Stimulated activated effector memory CD8-positive, alpha-beta T cell treated with anti-CD3 and anti-CD28 coated beads, Interleukin-12 subunit alpha, Interleukin-12 subunit beta, amount 100 ng/mL, for 72 hours (primary cell): ENCODE measurements at regions not wholly inside any gene's neighbourhood (a gene's known extent, or its start where the extent isn't known, plus 50 kb on each side); places are given as distances from the start of the nearest gene placed in this dataset.
"Not testable (repeated sequence)": the region's sequence is repeated elsewhere in the genome, so short reads cannot be mapped to it uniquely, and the experiment has no call there.

Experiments used
- ATAC-seq: fragments of 150-1000 bp; cut with Tn5 transposase; 2 replicates; pipeline ENCODE4 v1.10.0; 2021
- DNase-seq, 2 donors: peaks; one replicate each; pipeline ENCODE4 v3.0.0; 2021 to 2022; ENCODE audit warnings: low spot score in 2 of 2
- H3K27ac Mint-ChIP-seq: one replicate; pipeline ENCODE4 v1.8.0; 2022; ENCODE audit warnings: mild to moderate bottlenecking, mixed read lengths
- H3K36me3 Mint-ChIP-seq: one replicate; pipeline ENCODE4 v1.8.0; 2022; ENCODE audit warnings: mild to moderate bottlenecking, mixed read lengths
- H3K4me1 Mint-ChIP-seq: one replicate; pipeline ENCODE4 v1.8.0; 2022; ENCODE audit warnings: mixed read lengths
- H3K4me3 Mint-ChIP-seq: one replicate; pipeline ENCODE4 v1.8.0; 2022; ENCODE audit warnings: mild to moderate bottlenecking, mixed read lengths
- H3K9me3 Mint-ChIP-seq: one replicate; pipeline ENCODE4 v1.8.0; 2022; ENCODE audit warnings: mixed read lengths

DNA sequence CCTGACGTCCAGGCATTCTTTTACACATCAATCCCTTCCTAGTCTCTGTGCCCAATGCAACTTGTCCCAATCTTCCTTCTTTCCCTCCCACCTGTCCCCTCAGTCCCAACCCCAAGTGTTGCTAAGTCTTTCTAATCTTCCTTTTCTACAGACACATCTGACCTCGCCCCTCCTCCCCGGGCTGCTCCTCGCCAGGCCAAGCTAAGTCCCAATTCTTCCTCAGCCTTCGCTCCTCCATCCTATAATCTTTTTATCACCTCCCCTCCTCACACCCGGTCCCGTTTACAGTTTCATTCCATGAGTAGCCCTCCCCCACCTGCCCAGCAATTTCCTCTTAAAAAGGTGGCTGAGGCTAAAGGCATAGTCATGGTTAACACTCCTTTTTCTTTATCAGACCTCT, 413.3 kb upstream of the ST8SIA4 start:
- H3K4me1 Mint-ChIP-seq, H3K27ac Mint-ChIP-seq, H3K4me3 Mint-ChIP-seq, DNase-seq, H3K36me3 Mint-ChIP-seq, ATAC-seq, H3K9me3 Mint-ChIP-seq: not testable (repeated sequence)

DNA sequence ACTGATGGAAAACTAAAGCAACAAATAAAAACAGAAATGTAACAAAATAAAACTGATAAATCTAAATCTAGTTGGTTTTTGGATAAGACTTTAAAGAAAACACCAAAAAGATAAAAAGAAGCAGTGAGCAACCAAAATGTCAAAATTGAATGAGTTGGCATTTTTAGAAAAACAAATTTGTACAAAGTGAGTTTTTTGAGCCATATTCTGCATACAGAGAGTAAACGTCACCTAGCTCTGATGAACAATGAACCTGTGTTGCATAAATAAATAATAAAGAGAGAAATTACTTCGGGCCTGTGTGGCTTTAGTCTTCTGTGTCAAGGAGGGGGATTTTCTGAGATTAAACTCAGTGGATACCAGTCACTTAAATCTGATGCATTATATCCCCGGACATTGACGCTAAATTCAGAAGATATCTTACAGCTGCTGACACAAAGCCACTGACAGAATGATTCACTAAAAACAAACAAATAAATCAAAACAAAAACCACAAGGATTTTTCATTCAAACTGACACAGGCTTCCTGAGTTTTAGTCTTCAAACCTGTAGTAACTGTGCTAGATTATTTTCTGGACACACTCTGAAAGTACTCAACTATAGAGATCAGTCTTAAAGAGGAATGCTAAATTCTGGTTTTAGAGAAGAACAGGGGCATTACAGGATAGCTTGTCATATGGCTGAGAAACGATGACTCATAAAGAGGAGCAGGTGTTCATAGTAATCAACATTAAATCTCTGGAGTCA, 403.5 kb upstream of the ST8SIA4 start:
- Mint-ChIP-seq H3K27ac (no peak overlapping the region), H3K4me1 (no peaks in the 10 kb centered on the region), H3K36me3 (no peaks in the 10 kb centered on the region), H3K9me3 (peaks cover 2% of the 10 kb centered on the region), H3K4me3 (no peak overlapping the region)
- no peak for ATAC-seq
- DNase-seq: no peak

DNA sequence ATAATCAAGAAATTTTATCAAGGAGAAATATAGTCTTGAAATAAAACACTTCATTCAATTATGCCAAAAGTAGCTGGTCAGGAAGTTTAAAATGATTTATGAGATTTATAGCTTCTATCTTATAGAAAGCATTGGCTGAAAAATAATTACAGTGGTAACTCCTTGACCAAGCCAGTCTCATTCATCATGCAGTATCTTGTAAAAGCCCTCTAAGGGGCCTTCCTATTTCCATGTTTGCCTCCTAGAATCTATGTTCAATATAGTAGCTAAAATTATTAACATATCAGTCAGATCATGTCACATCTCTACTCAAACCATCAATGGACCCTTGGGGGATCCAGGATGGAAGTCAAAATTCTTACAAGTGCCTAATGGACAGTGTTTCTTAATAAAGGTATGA, 393.4 kb upstream of the ST8SIA4 start:
- H3K4me3 Mint-ChIP-seq: no peak overlapping the region
- no peaks in the 10 kb centered on the region for H3K4me1 Mint-ChIP-seq
- ATAC-seq: no peak
- DNase-seq: no peak
- no peaks in the 10 kb centered on the region for H3K9me3 Mint-ChIP-seq
- no peaks in the 10 kb centered on the region for H3K36me3 Mint-ChIP-seq
- H3K27ac Mint-ChIP-seq: no peak overlapping the region

DNA sequence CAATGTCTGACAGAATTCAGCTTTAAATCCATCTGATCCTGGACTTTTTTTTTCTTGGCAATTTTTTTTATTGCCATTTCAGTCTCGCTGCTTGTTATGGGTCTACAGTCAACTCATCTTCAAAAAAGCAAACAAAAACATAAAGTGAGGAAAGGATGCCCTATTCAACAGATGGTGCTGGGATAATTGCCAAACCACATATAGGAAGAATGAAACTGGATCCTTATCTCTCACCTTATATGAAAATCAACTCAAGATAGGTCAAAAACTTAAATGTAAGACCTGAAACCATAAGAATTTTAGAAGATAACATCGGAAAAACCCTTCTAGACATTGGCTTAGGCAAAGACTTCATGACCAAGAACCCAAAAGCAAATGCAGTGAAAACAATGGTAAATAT, 389.1 kb upstream of the ST8SIA4 start:
- no peak for ATAC-seq
- no peak for DNase-seq
- H3K27ac Mint-ChIP-seq: no peak overlapping the region
- no peaks in the 10 kb centered on the region for H3K4me1 Mint-ChIP-seq
- H3K36me3 Mint-ChIP-seq: no peaks in the 10 kb centered on the region
- no peak overlapping the region for H3K4me3 Mint-ChIP-seq
- no peaks in the 10 kb centered on the region for H3K9me3 Mint-ChIP-seq

DNA sequence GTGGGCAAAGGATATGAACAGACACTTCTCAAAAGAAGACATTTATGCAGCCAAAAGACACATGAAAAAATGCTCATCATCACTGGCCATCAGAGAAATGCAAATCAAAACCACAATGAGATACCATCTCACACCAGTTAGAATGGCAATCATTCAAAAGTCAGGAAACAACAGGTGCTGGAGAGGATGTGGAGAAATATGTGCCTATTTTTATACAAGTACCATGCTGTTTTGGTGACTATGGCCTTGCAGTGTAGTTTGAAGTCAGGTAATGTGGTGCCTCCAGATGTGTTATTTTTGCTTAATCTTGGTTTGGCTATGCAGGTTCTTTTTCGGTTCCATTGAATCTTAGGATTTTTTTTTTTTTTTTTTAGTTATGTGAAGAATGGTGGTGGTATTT, 387.7 kb upstream of the ST8SIA4 start:
- H3K36me3 Mint-ChIP-seq, ATAC-seq, H3K4me3 Mint-ChIP-seq, H3K27ac Mint-ChIP-seq, H3K9me3 Mint-ChIP-seq, DNase-seq, H3K4me1 Mint-ChIP-seq: not testable (repeated sequence)

DNA sequence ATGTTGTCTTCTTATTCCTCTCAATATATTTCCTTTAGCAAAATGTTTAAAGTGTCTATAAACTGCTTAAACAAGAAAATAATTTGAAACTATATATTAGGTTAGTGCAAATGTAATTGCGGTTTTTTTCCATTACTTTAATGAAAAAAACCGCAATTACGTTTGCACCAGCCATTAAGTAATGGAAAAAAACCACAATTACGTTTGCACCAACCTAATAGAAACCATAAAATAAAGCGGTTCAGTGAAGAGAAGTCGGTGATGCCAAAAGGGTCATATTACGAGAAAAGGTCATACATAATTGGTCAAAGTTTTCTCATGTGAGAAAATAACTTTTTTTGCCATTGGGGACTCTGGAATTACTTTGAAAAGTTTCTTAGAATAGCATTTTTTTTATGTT, 385.6 kb upstream of the ST8SIA4 start:
- no peak overlapping the region for H3K27ac Mint-ChIP-seq
- H3K36me3 Mint-ChIP-seq: no peaks in the 10 kb centered on the region
- no peaks in the 10 kb centered on the region for H3K4me1 Mint-ChIP-seq
- DNase-seq (no peak), ATAC-seq (no peak)
- H3K4me3 Mint-ChIP-seq: no peak overlapping the region
- H3K9me3 Mint-ChIP-seq: no peaks in the 10 kb centered on the region

DNA sequence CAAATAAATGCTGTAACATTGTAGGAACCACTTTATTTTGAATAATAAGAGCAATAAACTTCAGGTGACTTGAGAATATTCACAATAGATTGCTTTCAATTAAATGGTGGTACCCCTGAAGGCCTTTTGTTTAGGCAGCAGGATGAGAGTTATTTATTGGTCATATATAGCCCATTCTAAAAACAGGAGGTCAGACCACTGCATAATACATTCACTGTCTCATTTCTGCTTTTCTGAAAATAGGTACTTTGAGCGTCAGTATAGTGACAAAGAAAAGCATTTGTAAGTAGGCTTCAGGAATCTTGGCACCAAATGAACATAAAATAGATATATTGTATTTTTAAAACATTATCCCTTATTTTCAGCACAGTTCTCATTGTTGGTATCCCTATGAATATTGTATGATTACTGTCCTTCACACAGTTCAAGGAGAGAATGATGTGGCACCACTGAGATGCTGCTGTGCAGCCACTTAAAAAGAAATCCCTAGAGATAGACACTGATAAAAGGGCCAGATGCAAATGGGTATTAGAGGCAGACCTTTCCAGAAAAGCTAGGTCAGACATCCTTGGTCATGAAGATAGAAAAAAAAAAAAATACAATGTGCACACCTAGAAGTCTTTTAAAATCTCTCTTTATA, 381.8 kb upstream of the ST8SIA4 start:
- no peak for DNase-seq
- Mint-ChIP-seq H3K27ac (no peak overlapping the region), H3K9me3 (no peaks in the 10 kb centered on the region), H3K36me3 (no peaks in the 10 kb centered on the region), H3K4me1 (no peaks in the 10 kb centered on the region), H3K4me3 (no peak overlapping the region)
- no peak for ATAC-seq

DNA sequence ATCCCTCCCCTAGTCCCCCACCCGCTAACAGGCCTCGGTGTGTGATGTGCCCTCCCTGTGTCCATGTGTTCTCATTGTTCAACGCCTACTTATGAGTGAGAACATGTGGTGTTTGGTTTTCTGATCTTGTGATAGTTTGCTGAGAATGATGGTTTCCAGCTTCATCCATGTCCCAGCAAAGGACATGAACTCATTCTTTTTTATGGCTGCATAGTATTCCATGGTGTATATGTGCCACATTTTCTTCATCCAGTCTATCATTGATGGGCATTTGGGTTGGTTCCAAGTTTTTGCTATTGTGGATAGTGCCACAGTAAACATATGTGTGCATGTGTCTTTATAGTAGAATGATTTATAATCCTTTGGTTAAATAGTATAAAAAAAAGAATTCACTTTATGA, 380.9 kb upstream of the ST8SIA4 start:
- H3K4me3 Mint-ChIP-seq, H3K36me3 Mint-ChIP-seq, H3K4me1 Mint-ChIP-seq, DNase-seq, ATAC-seq, H3K9me3 Mint-ChIP-seq, H3K27ac Mint-ChIP-seq: not testable (repeated sequence)

DNA sequence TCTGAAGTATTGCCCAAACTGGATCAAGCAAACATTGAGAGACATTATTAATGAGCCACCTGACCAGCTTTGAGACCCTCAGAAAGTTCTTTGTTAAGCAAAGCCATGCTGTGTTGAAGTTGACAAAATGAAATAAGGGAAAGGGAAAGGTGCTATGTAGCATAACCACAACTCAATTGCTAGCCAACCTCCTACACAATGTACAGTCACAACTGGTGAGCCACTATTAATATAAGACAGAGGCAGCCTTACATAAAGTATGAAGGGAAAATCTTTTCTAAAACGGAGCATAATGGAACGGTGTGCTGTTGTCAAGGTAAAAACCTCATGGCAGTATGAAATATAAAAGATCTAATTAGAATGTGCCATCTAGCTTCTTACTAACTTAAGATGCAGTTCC, 375.8 kb upstream of the ST8SIA4 start:
- no peak for DNase-seq
- H3K4me1 Mint-ChIP-seq: no peaks in the 10 kb centered on the region
- H3K4me3 Mint-ChIP-seq: no peak overlapping the region
- peak; percentile 50 for ATAC-seq
- no peaks in the 10 kb centered on the region for H3K9me3 Mint-ChIP-seq
- no peaks in the 10 kb centered on the region for H3K36me3 Mint-ChIP-seq
- no peak overlapping the region for H3K27ac Mint-ChIP-seq

DNA sequence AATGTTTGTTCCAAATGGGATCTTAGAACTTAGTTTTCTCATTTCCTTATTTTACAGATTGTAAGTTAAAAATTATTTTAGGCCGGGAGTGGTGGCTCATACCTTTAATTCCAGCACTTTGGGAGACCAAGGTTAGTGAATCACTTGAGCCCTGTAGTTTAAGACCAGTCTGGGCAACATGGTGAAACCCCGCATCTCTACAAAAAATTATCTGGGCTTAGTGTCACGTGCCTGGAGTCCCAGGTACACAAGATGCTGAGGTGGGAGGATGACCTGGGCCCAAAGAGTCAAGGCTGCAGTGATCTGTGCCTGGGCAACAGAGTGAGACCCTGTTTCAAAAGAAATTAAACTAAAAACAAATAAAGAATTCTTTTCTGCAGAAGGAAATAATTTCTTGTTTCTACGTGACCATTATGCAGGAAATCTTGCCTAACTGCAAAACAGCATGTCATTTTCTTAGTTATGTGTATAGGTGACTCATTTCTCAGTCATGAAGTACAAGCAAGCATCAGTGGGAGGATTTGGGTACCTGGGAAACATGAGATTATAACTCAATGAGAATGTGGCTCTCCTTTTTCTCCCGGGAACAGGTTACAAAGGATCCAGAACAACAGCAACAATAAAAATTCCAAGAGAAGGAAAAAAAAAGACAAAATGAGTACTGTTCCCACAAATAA, 375.1 kb upstream of the ST8SIA4 start:
- no peaks in the 10 kb centered on the region for H3K4me1 Mint-ChIP-seq

DNA sequence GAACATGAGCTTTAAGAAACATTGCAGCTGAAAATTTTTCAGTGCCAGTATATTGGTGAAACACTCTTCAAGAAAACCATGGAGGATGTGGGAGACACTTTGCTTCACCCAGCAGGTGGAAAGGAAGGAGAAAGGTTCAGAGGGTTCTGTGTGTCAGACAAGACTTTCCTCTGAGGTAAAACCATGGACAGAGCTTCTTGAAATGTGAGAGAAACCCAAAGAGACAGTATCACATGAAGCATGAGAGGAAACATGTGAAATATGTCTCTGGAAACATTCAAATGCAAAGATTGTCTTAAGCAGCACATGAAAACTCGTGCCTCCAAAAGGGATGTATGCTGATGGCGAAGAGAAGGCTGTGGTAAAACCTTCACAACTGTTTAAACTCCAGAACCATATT, 368.9 kb upstream of the ST8SIA4 start:
- Mint-ChIP-seq H3K4me1 (no peaks in the 10 kb centered on the region), H3K27ac (no peak overlapping the region), H3K36me3 (no peaks in the 10 kb centered on the region), H3K4me3 (no peak overlapping the region), H3K9me3 (no peaks in the 10 kb centered on the region)
- no peak for ATAC-seq
- DNase-seq: no peak

More for the DNA sequence above, 375.1 kb upstream of the ST8SIA4 start:
- Mint-ChIP-seq H3K27ac (no peak overlapping the region), H3K36me3 (no peaks in the 10 kb centered on the region), H3K9me3 (no peaks in the 10 kb centered on the region), H3K4me3 (no peak overlapping the region)
- DNase-seq (no peak), ATAC-seq (peak; percentile 43)

DNA sequence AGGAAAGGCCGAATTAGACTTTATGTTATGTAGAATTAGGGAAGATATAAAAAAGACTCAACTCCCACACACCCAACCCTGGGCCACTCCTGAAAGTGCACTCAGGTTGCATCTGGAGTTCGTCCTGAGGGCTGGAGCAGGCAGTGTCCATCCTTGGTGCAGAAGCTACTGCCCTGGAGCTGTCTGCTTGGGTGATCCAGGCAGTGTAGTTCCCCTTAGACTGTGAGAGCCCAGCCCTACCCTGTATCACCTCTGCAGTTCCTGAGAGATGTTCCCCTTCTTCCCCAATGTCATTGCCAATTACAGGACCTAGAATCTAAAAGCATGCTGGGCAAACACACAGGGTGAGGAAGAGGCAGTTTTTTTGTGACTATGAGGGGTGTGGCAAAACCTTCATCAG, 368.3 kb upstream of the ST8SIA4 start:
- H3K27ac Mint-ChIP-seq: no peak overlapping the region

DNA sequence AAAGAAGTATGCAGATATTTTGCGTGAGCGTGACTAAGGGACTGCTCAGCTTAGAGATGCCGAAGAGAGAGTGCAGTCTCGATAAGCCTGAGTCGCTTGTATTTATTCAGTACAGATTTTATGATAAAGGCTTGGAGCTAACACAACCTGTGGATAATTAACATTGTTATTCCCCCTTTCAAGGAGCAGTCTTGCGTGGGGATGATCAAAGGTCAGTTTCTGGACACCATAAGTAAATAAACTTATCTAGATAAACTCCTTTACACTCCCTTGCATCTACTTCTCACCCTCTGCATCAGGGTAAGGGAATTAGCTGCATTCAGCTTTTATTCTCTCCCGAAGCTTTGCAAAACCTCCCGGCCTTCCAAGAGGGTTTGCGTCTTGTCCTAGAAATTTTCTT, 357.8 kb upstream of the ST8SIA4 start:
- no peak for ATAC-seq
- DNase-seq: no peak
- peaks cover 2% of the 10 kb centered on the region for H3K9me3 Mint-ChIP-seq
- no peak overlapping the region for H3K4me3 Mint-ChIP-seq
- H3K27ac Mint-ChIP-seq: no peak overlapping the region
- H3K4me1 Mint-ChIP-seq: no peaks in the 10 kb centered on the region
- no peaks in the 10 kb centered on the region for H3K36me3 Mint-ChIP-seq

More for the DNA sequence above, 368.3 kb upstream of the ST8SIA4 start:
- DNase-seq: no peak
- H3K4me3 Mint-ChIP-seq: no peak overlapping the region
- H3K9me3 Mint-ChIP-seq: no peaks in the 10 kb centered on the region
- H3K4me1 Mint-ChIP-seq: no peaks in the 10 kb centered on the region
- no peaks in the 10 kb centered on the region for H3K36me3 Mint-ChIP-seq
- peak; percentile 31 for ATAC-seq

DNA sequence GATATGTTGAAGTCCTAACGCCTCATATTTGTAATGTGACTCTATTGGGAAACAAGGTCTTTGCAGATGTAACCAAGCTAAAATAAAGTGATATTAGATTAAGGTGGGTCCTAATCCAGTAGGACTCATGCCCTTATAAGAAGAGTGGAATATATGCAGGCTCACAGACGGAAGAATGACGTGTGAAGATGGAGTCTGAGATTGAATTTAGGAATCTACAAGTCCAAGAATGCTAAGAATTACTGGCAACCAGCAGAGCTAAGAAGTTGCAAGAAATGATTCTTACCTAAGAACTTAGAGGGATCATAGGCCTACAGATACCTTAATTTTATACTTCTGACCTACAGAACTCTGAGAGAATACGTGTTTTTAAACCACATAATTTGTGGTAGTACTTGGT, 350.0 kb upstream of the ST8SIA4 start:
- Mint-ChIP-seq H3K4me3 (no peak overlapping the region), H3K36me3 (no peaks in the 10 kb centered on the region), H3K27ac (no peak overlapping the region), H3K4me1 (no peaks in the 10 kb centered on the region), H3K9me3 (no peaks in the 10 kb centered on the region)
- no peak for DNase-seq
- no peak for ATAC-seq

DNA sequence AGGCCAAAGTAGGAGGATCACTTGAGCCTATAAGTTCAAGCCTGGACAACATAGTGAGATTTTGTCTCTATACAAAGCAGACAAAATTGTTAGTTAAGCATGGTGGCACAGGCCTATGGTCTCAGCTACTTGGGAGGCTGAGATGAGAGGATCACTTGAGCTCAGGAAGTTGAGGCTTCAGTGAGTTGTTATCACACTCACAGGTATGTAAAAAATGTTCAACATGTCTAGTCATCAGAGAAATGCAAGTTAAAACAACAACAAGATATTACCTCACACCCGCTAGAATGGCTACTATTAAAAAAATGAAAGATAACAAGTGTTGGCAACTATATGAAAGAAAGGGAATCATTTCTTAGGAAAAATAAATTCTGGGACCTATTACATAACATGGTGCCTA, 341.5 kb upstream of the ST8SIA4 start:
- Mint-ChIP-seq H3K9me3 (peaks cover 7% of the 10 kb centered on the region), H3K36me3 (no peaks in the 10 kb centered on the region), H3K4me3 (no peak overlapping the region), H3K27ac (no peak overlapping the region), H3K4me1 (no peaks in the 10 kb centered on the region)
- ATAC-seq: no peak
- DNase-seq: no peak

DNA sequence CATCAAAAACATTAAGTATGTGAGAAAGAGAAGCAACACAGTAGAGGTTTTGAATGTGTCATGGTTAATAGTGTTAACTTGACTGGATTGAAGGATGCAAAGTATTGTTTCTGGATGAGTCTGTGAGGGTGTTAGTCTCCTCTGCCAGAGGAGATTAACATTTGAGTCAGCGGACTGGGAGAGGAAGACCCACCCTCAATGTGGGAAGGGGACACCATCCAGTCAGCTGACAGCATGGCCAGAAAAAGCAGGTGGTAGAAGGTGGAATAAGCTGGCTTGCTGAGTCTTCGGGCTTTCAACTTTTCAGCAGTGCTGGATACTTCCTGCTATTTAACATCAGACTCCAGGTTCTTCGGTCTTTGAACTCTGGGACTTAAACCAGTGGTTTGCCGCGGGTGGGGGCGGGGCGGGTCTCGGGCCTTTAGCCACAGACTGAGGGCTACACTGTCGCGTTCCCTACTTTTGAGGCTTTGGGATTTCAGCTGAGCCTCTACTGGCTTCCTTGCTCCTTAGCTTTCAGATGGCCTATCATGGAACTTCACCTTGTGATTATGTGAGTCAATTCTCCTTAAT, 309.9 kb upstream of the ST8SIA4 start:
- no peak for ATAC-seq
- no peak for DNase-seq
- no peak overlapping the region for H3K27ac Mint-ChIP-seq
- H3K9me3 Mint-ChIP-seq: no peaks in the 10 kb centered on the region
- H3K4me1 Mint-ChIP-seq: no peaks in the 10 kb centered on the region
- no peaks in the 10 kb centered on the region for H3K36me3 Mint-ChIP-seq
- no peak overlapping the region for H3K4me3 Mint-ChIP-seq
